ENCODE measurements at regions not wholly inside any gene's neighbourhood (a gene's known extent, or its start where the extent isn't known, plus 50 kb on each side); places are given as distances from the start of the nearest gene placed in this dataset.

GRCh38 chr4:35943606-35944005 lies 300.7 kb downstream of the ARAP2 start:
- H3K4me3 Mint-ChIP-seq = no peak overlapping the region
- H3K18ac ChIP-seq (ENCODE audit: insufficient read length, low read depth, low read length) = no peak overlapping the region

More at GRCh38 chr4:35943606-35944005, 300.7 kb downstream of the ARAP2 start:
- no peaks in the 10 kb centered on the region for H3K27me3 Mint-ChIP-seq (ENCODE audit: low read depth)
- Histone ChIP-seq H3K4me1 (ENCODE audit: insufficient read depth, low read length) (no peaks in the 10 kb centered on the region), H3K14ac (ENCODE audit: insufficient read depth, low read length) (no peak overlapping the region), H3K23ac (ENCODE audit: insufficient read length, low read depth, low read length) (no peak overlapping the region), H2BK120ac (ENCODE audit: low read depth, low read length, poor library complexity, severe bottlenecking) (no peak overlapping the region), H3K79me2 (ENCODE audit: insufficient read depth, low read length) (no peaks in the 10 kb centered on the region), H3K79me1 (ENCODE audit: insufficient read depth, low read depth, low read length, poor library complexity, severe bottlenecking) (no peaks in the 10 kb centered on the region), H3K27me3 (ENCODE audit: insufficient read depth, low read length) (no peaks in the 10 kb centered on the region), H2AFZ (ENCODE audit: low read length) (no peak overlapping the region), H3K27ac (ENCODE audit: insufficient read length, low read depth, low read length) (no peak overlapping the region), H4K8ac (replicated peaks; ENCODE audit: insufficient read length, low read depth, low read length) (no peak overlapping the region), H3T11ph (ENCODE audit: low read length) (no peak overlapping the region), H4K91ac (ENCODE audit: insufficient read length, low read depth, low read length) (no peak overlapping the region), H2BK15ac (ENCODE audit: low read depth, low read length) (no peak overlapping the region), H4K20me1 (ENCODE audit: control insufficient read depth, insufficient read depth, insufficient read length) (no peaks in the 10 kb centered on the region), H2AK5ac (ENCODE audit: insufficient read length, low read length) (no peak overlapping the region), H2BK5ac (ENCODE audit: insufficient read length, low read length) (no peak overlapping the region), H4K5ac (ENCODE audit: insufficient read length, low read depth, low read length) (no peak overlapping the region), H2BK12ac (ENCODE audit: insufficient read length, low read depth, low read length) (no peak overlapping the region), H3K4ac (ENCODE audit: low read depth, low read length) (no peak overlapping the region), H3K4me2 (ENCODE audit: insufficient read depth, insufficient read length, low read length) (no peak overlapping the region), H3K9me3 (ENCODE audit: control insufficient read depth, low read depth, low read length) (no peaks in the 10 kb centered on the region), H3K23me2 (ENCODE audit: insufficient read length, low read depth, low read length, poor library complexity, severe bottlenecking) (no peaks in the 10 kb centered on the region), H3K56ac (ENCODE audit: insufficient read length, low read depth, low read length) (no peak overlapping the region), H3K9ac (ENCODE audit: extremely low read depth, insufficient read length, low read length) (no peak overlapping the region), H2BK20ac (ENCODE audit: low read depth, low read length, poor library complexity, severe bottlenecking) (no peak overlapping the region)
- no peaks in the 10 kb centered on the region for H3K9me3 Mint-ChIP-seq
- no peak for TF ChIP-seq CTCF (conservative IDR thresholded peaks at IDR 0.05)
- no peaks in the 10 kb centered on the region for H3K4me1 Mint-ChIP-seq
- no peaks in the 10 kb centered on the region for H3K36me3 Mint-ChIP-seq (ENCODE audit: insufficient read depth in 1 of 3, low read depth in 3 of 3)
- DNase-seq = no peak
- no peak overlapping the region for H3K27ac Mint-ChIP-seq

All from H9 (cell line).